ENCODE measurements at regions not wholly inside any gene's neighbourhood (a gene's known extent, or its start where the extent isn't known, plus 50 kb on each side); places are given as distances from the start of the nearest gene placed in this dataset.

GRCh38 chr2:12173943-12174340 lies 427.5 kb downstream of the LPIN1 start:
- no peak for TF ChIP-seq CTCF (IDR thresholded peaks at IDR 0.05)
- Histone ChIP-seq H3K9me3 (no peaks in the 10 kb centered on the region), H3K4me1 (peaks cover 0 to 36% (median 28%) of the 10 kb centered on the region in 4 donors), H3K4me3 (no peak overlapping the region), H3K27ac (no peak overlapping the region), H3K27me3 (no peaks in the 10 kb centered on the region), H3K36me3 (no peaks in the 10 kb centered on the region)
- no peak for DNase-seq
- intact Hi-C loops (cut with DNase I; ENCODE audit: low total_unique reads): no loop called here

DNA sequence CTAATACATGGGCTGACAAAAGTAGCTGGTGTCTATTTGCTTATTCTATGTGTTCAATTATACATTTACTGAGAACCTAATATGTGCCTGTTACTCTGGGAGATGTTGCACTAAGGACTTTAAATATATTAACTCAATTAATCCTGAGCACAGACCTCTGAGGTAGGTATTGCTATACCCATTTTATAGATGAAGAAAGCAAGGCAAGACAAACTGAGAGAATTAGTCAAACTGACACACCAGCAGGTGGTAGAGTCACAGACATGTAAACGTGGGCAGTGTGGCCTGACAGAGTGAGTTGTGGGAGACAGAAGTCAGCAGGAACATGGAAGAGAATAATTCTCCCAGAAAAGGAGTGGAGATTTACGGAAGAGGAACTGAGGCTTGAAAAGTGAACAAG lies 428.9 kb downstream of the LPIN1 start:
- no peaks in the 10 kb centered on the region for H3K27me3 ChIP-seq
- intact Hi-C loops (cut with DNase I; ENCODE audit: low total_unique reads): no loop called here
- peaks cover 0 to 22% (median 17%) of the 10 kb centered on the region in 4 donors for H3K4me1 ChIP-seq
- no peak overlapping the region for H3K27ac ChIP-seq
- no peak for TF ChIP-seq CTCF (IDR thresholded peaks at IDR 0.05)
- no peaks in the 10 kb centered on the region for H3K9me3 ChIP-seq
- no peak for DNase-seq
- H3K4me3 ChIP-seq: no peak overlapping the region
- no peaks in the 10 kb centered on the region for H3K36me3 ChIP-seq

GRCh38 chr2:12176623-12177454 lies 430.4 kb downstream of the LPIN1 start:
- Histone ChIP-seq H3K4me3 (no peak overlapping the region), H3K27me3 (no peaks in the 10 kb centered on the region), H3K36me3 (no peaks in the 10 kb centered on the region), H3K4me1 (peaks cover 0 to 18% (median 13%) of the 10 kb centered on the region in 4 donors), H3K9me3 (no peaks in the 10 kb centered on the region), H3K27ac (no peak overlapping the region)
- TF ChIP-seq CTCF (IDR thresholded peaks at IDR 0.05): no peak
- intact Hi-C loops (cut with DNase I; ENCODE audit: low total_unique reads): no loop called here
- DNase-seq: peak in 1 of 2 donors; percentile 67

DNA sequence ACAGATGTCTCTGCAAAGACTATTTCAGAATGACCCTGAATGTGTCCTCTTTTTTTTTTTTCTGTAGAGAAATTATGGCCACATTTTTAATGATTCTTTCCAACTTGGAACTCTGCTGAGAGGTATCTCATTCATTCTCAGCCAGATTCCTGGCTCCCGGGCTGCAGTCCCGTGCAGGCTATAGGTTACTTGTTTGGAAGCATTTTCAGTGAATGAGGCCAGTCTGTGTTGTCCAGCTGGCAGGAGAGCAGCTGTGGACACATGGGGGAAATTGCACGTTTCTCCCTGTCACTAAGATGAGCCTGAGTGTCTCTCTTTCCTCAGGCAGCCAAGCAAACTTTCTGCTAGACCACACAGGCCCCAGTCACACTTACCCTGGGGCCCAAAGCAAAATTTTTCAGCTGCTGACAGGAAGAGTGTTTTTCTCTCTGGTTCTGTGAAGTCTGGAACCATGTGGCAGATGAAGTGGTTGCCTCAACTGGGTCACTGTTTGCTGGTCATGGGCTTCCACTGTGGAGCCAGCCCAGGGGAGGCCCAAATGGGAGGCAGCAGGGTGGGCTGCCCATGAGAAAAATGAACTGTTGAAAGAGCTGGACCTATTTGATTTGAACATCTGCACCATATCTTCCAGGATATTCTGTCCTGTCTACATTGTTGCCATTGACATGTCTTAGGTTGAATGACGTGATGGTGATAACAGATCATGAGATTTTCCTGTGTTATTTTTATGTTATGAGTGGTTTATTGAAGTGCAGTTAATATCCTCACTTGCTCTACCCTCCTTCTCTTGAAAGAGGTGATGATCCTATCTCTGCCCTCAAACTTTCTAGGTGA lies 431.2 kb downstream of the LPIN1 start:
- intact Hi-C loops (cut with DNase I; ENCODE audit: low total_unique reads): no loop called here
- H3K9me3 ChIP-seq: no peaks in the 10 kb centered on the region
- no peak overlapping the region for H3K27ac ChIP-seq
- H3K27me3 ChIP-seq: no peaks in the 10 kb centered on the region
- no peaks in the 10 kb centered on the region for H3K36me3 ChIP-seq
- DNase-seq: no peak
- no peak overlapping the region for H3K4me3 ChIP-seq
- peaks cover 0 to 18% (median 13%) of the 10 kb centered on the region in 4 donors for H3K4me1 ChIP-seq
- no peak for TF ChIP-seq CTCF (IDR thresholded peaks at IDR 0.05)

- Histone ChIP-seq H3K36me3 (no peaks in the 10 kb centered on the region), H3K4me3 (no peak overlapping the region), H3K4me1 (peaks cover 0 to 18% (median 13%) of the 10 kb centered on the region in 4 donors), H3K9me3 (no peaks in the 10 kb centered on the region), H3K27me3 (no peaks in the 10 kb centered on the region), H3K27ac (no peak overlapping the region)
- DNase-seq: no peak
- intact Hi-C loops (cut with DNase I; ENCODE audit: low total_unique reads): no loop called here
- TF ChIP-seq CTCF (IDR thresholded peaks at IDR 0.05): no peak
These were observed 432.1 kb downstream of the LPIN1 start for GRCh38 chr2:12178289-12179080.

Measured in tibial artery (tissue), 4 donors.